ENCODE measurements at regions not wholly inside any gene's neighbourhood (a gene's known extent, or its start where the extent isn't known, plus 50 kb on each side); places are given as distances from the start of the nearest gene placed in this dataset.
"Not testable (repeated sequence)": the region's sequence is repeated elsewhere in the genome, so short reads cannot be mapped to it uniquely, and the experiment has no call there.

DNA sequence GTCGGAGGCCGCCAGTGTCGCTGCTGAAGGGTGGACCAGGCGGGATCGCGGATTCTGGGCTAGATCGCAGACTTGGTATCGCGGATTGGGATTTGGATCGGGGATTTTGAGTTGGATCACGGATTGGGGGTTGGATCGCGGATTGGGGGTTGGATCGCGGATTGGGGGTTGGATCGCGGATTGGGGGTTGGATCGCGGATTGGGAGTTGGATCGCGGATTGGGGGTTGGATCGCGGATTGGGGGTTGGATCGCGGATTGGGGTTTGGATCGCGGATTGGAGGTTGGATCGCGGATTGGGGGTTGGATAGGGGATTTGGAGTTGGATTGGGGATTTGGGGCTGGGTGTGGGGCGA is 93.1 kb upstream of the THOC3 start:
- not testable (repeated sequence) for DNase-seq

GRCh38 chr5:176061660-176062059 is 93.5 kb upstream of the THOC3 start:
- not testable (repeated sequence) for DNase-seq

DNA sequence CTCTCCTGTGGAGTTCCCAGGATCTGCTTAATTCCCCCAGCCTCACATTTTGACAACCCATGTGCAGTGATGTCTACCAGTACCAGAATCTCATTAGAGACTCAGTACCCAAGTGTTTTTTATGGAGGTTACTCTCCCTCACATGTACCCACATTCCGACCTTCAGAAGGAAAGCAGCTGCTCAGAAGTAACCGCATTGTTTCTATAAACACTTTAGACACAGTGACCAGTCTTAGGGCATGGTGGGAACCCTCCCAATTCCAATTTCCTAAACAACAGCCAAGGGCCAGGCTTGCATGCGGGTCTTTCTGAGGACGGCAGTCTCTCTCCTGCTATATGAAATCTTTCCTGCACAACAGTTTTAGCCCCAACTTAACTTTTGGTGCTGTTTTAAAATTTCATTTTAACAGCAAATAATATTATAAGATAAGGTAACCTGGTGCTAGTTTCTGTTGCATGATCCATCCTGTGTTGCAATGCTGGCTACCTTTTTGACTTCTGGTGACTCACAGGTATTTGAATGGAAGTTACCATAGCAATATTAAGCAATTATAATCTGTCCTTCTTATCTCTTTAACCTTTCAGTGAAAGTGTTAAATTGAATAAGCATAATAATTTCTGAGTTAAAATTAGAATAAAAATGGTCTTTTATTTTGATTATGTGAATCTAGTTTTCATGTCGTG is 98.3 kb upstream of the THOC3 start:
- DNase-seq = not testable (repeated sequence)

GRCh38 chr5:176067162-176067561 is 99.0 kb upstream of the THOC3 start:
- not testable (repeated sequence) for DNase-seq

DNA sequence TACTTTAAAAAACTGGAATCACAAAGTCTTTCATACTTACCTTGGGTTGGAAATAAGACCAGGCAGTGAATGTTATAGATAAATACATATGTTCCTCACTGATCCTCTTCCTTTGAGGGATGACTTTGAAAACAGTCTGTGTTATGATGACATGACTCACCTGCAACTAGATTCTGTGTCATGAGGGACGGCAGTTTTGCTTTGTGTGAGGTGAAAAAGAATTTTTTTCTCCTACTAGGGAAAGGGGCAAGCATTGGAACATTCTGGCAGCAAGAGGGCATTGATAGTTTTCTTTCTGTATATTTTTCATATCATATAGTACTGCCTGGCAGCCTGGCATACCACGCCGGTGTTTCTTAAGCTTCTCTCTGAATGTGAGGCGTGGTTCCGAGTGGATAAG is 99.8 kb upstream of the THOC3 start:
- not testable (repeated sequence) for DNase-seq

- not testable (repeated sequence) for DNase-seq
Measured at GRCh38 chr5:176073996-176074571, 106.0 kb upstream of the THOC3 start.

DNA sequence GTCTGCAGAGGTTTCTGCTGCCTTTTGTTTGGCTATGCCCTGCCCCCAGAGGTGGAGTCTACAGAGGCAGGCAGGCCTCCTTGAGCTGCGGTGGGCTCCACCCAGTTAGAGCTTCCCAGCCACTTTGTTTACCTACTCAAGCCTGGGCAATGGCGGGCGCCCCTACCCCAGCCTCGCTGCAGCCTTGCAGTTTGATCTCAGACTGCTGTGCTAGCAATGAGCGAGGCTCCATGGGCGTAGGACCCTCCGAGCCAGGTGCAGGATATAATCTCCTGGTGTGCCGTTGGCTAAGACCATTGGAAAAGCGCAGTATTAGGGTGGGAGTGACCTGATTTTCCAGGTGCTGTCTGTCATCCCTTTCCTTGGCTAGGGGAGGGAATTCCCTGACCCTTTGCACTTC is 115.6 kb upstream of the THOC3 start:
- not testable (repeated sequence) for DNase-seq

- not testable (repeated sequence) for DNase-seq
Measured at GRCh38 chr5:176103083-176103482, 135.0 kb upstream of the THOC3 start.

DNA sequence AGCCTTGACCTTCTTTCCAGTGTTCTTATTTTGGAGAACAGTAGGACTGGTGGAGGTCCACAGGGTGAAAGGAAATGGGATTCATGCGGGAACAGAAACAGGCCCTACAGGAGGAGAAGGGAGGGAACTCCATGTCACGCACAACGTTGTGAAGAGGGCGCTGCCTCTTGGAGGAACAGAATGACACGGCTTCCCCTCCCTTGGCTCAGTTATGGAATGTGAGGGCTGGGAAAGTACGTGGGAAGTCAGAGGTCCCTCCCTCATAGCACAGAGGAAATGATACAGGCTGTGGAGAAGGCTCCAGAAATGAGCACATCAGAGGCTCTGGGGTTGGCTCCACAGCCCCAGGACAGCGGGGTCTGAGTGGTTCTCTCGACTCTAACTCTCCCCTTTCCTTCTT is 125.3 kb upstream of the SIMC1 start:
- DNase-seq = not testable (repeated sequence)

- not testable (repeated sequence) for DNase-seq
Measured at GRCh38 chr5:176113673-176114335, 124.4 kb upstream of the SIMC1 start.

- not testable (repeated sequence) for DNase-seq
Measured at GRCh38 chr5:176114825-176115224, 123.4 kb upstream of the SIMC1 start.

DNA sequence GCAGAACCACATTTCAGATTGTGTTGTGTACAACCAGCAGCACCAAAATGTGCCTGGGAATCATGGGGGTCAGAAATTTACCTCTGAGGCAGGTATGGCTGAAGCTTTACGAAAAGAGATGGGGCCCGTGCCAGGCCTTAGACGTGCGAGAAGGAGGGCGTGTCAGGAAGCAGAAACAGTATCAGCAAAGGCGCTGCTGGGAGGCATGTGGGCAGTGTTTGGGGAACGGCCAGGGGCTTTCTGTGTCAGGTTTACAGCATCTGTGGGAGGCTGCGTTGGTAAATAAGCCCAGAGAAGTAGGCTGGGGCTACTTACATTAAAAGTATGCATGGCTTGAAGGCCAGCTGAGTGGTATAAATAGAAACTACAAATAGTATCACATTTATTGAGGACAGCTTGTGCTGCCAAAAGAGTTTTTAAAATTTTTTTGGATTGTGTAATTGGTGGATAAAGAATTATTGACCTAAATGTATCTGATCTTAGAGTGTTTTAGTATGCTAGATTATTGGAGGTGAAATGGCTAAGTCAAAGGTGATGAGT is 120.5 kb upstream of the SIMC1 start:
- DNase-seq = not testable (repeated sequence)

DNA sequence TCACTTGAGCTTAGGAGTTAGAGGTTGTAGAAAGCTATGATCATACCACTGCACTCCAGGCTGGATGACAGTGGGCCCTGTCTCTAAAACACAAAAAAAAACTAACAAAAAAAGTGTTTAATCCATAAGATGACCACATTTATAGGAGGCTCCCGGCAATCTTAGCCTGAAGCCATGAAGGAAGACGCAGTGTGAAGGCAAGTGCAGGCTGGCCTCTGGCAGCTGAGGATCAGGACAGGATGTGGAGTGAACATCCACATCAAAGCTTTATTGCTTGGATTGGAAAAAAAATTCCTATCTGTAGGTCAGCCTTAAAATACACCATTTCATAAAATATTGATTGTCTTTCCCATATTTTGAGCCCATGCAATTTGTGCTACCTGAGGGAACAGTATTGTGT is 115.9 kb upstream of the SIMC1 start:
- not testable (repeated sequence) for DNase-seq

GRCh38 chr5:176124120-176124519 is 114.1 kb upstream of the SIMC1 start:
- not testable (repeated sequence) for DNase-seq

DNA sequence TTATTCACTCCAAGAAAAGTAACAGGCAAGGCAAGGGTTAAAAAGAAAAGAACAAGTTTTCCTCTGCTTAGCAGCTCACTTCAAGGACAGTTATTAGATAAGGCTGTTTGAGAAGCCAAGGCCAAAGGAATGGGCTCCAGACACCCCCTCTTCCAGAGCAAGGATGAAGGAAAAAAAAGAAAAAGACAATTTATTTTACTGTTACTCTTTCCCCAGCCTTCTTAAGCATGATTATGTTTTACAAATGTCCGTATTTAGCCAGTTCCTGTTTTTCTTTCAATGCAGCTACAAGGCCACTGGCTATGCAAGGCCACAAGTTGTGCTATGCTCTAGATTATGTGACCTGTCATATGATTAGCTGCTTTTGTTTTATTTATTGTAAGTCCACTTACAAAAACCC is 106.5 kb upstream of the SIMC1 start:
- DNase-seq = no peak

DNA sequence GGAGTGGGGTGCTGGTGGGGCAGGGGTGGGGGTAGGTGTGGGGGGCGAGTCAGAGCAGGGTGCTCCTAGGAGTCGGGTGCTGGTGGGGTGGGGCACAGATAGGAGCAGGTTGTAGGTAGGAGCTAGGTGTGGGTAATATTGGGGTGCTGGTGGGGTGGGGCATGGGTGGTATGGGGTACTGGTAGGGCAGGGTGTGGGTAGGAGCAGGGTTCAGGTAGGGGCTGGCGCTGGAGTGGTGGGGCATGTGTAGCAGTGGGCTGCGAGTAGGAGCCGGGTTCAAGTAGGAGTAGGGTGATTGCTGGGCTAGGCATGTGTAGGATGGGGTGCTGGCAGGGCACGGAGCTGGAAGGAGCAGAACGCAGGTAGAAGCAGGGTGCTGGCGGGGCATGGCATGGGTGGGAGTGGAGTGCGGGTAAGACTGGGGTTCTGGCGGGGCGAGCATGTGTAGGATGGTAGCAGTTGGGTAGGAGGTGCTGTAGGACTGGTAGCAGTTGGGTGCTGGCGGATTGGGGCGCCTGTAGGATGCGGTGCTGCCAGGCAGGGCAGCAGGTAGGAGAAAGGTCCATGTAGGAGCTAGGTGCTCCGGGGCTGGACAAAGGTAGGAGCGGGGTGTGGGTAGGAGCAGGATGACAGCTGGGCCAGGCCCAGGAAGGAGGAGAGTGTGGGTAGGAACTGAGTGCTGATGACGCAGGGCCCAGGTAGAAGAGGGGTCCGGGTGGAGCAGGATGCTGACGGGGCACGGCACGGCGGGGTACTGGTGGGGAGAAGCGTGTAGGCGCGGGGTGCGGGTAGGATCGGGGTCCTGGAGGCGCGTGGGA is 105.5 kb upstream of the SIMC1 start:
- peak; percentile 47 for DNase-seq

DNA sequence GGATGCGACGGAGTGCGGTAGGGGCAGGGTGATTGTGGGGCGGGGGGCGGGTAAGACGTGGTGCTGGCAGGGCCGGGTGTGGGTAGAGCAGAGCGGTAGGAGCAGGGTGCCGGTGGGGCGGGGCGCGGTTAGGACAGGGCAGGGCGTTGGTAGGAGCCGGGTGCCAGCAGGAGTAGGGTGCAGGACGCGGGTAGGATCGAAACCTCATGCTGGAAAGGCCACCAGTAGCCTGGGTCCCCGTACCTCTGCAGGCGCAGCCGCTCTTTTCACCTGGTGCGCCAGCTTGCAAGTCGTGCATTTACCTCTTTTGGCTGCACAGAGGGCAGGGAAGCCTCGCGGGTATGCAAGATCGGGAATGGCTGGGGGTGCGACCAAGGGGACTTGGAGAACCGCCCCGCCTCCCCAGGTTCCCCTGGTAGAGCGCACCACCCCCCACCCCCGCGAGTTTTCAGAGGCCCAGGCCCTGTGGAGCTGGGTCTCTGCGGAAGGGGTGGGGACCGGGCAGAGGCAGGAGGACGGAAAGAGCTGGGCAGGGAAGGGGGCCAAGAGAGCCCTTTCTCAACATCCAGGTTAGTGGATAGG is 104.8 kb upstream of the SIMC1 start:
- peak; percentile 61 for DNase-seq

DNA sequence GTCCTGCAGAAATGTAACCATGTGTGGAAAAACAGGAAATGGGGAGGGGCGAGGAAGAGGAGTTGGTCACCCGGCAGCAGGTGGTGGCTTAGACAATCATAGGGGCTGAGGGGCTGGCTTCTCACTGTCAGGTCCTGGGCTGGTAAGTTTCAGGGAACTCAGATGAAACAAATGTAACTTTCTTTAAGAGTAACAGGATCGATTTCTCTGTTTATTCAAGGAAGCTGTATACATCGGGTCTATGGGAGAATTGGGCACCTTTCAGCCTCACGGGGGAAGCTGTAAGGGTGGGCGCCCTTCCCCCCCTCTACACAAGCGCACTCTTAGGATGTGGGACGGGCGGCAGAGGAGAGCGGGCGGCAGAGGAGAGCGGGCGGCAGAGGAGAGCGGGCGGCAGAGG is 104.3 kb upstream of the SIMC1 start:
- peak; percentile 48 for DNase-seq

GRCh38 chr5:176134529-176135223 is 103.5 kb upstream of the SIMC1 start:
- peak; percentile 27 for DNase-seq

- DNase-seq = not testable (repeated sequence)
Measured at GRCh38 chr5:176140138-176140537, 98.1 kb upstream of the SIMC1 start.

DNA sequence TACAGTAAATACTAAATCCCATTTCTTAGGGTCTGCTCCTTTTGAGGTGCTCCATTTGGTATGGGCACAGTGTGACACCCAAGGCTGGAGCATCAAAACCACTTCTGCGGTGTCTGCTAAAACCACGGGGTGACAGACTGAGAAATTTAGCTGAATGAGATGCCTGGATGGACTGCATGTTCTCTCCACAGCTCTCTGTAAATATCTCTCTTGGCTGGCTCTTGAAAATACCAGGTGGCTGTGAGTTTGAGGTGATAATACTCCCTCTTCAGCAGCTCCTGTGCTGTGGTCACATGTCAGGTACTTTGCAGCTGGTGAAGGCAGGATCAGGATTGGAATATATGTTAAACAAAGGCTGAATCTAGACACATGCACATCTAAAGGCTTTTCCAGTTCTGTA is 93.7 kb upstream of the SIMC1 start:
- no peak for DNase-seq

DNA sequence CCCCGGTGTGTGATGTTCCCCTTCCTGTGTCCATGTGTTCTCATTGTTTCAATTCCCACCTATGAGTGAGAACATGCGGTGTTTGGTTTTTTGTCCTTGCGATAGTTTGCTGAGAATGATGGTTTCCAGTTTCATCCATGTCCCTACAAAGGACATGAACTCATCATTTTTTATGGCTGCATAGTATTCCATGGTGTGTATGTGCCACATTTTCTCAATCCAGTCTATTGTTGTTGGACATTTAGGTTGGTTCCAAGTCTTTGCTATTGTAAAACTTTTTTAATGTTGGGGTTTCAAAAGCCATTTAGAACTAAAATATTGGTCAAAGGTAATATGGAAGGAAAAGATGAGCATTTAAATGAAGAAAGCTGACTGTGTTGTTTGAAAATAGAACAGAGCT is 88.3 kb upstream of the SIMC1 start:
- DNase-seq = not testable (repeated sequence)

Measured in NCI-H69 (cell line).